GM18511 (cell line): ENCODE measurements at regions not wholly inside any gene's neighbourhood (a gene's known extent, or its start where the extent isn't known, plus 50 kb on each side); places are given as distances from the start of the nearest gene placed in this dataset.

ENCODE experiments used
- ATAC-seq: cut with Tn5 transposase; IDR thresholded peaks from one replicate; pipeline ENCODE4 v1.9.1; 2021; ENCODE audit warnings: mild to moderate bottlenecking, moderate library complexity; ENCODE audit not compliant: unreplicated experiment

- no peak for ATAC-seq
Measured at GRCh38 chr17:52297230-52298010, 138.9 kb upstream of the CA10 start.

GRCh38 chr17:52294301-52294700 lies 135.8 kb upstream of the CA10 start:
- no peak for ATAC-seq

DNA sequence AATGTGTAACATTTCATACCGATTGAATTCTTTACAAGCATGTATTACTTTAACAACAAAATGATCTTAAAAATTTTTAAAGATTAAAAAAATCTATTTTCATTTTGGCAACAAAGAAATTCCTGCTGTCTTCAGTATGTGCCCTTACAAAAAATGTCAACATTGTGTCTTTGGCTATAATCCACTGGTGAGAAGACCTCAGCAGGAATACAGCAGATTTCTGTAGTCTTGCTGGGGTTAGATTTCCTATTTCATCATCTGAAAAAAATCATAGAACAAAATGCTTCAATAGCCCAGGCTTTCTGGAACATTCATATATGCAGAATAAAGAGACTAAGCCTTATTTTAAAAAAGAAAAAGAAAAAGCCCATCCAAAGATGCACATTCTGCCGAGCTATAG lies 129.1 kb upstream of the CA10 start:
- no peak for ATAC-seq

DNA sequence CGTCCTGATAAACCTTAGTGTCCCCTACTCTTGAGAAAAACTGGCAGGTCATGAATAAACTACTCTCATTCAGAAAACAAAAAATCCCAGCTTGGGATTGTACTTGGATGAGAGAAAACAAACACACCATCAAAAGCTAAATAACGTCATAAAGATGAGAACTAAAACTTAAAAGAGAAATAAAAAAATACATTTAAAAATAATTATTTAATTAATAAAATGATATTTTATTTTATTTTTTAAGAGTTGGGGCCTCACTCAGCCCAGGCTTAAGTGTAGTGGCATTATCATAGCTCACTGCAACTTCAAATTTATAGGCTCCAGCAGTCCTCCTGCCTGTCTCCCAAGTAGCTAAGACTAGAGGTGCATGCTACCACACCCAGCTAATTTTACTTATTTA lies 125.4 kb upstream of the CA10 start:
- ATAC-seq = no peak

- no peak for ATAC-seq
Measured at GRCh38 chr17:52276381-52277008, 118.0 kb upstream of the CA10 start.

DNA sequence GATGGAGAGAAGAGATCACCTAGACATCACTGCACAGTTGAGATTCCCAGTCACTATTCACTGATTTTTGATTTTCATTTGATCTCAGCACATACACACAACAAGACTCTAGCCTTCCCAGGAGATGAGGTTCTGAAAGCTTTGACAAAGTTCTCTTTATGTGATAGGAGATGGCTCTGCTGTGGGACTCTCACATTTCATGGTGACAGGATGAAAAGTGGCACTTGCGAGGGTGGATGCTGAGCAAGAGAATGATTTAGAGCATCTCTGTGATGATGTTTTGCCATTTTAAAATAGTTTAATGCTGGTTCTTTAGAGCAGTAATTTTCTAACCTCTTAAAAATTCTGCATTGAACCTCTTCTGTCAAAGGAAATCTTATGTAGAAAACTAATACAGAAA lies 113.3 kb upstream of the CA10 start:
- no peak for ATAC-seq

DNA sequence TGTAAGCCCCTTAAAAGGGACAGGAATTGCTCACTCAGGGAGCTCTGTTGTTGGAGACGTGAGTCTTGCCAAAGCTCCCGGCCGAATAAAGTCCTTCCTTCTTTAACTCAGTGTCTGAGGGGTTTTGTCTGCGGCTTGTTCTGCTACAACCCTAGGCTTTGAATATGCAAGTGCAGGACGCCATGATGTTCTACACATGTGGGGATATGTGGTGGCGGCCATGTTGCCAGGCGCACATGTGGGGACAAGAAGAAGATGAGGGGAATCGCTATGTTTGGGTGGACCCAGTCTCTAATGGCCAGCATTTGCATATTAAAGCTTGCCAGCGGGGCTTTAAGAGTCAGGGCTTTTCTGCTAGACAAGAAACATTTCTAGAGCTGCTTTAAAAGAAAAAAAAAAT lies 96.8 kb upstream of the CA10 start:
- ATAC-seq = no peak

GRCh38 chr17:52244689-52245088 lies 86.2 kb upstream of the CA10 start:
- ATAC-seq = no peak

GRCh38 chr17:52242268-52242667 lies 83.8 kb upstream of the CA10 start:
- ATAC-seq = no peak

DNA sequence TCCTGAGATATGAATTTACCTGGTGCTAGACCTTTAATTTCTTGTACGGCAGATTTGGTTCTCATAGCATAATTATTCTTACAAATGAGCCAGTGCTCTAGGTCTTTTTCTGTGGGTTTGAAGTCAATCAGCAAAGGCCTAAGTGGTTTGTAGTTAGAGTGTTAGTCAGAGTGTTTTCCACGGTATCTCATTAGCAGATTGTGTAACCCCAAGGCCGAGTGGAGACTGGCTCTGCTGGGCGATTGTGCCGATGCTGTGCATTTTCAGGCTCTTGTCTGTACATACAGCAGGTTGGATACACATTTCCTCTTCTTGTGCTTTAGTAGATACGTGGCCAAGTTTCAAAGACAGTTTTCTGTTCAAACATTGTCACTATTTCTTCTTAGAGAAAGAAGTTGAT lies 78.6 kb upstream of the CA10 start:
- ATAC-seq = no peak

GRCh38 chr17:52235516-52235915 lies 77.0 kb upstream of the CA10 start:
- ATAC-seq = no peak

GRCh38 chr17:52233632-52234031 lies 75.1 kb upstream of the CA10 start:
- ATAC-seq = no peak

DNA sequence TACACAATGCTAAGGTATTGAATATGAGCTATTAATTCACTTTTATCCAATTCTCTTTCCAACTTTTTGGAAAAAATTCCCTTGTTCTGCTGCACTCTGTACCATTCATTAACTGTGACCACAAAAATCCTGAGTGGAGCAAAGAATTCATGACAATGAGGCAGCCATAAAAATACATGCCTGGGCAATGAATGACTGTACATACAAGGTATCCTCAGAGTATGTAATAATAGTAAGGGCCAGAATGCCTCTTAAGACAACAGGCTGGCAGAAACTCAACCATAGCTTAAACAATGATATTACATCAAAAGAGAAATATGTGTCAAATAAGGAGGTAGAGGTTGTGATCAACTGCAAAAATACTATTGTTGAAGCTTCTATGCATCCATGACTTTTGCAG lies 74.7 kb upstream of the CA10 start:
- no peak for ATAC-seq

DNA sequence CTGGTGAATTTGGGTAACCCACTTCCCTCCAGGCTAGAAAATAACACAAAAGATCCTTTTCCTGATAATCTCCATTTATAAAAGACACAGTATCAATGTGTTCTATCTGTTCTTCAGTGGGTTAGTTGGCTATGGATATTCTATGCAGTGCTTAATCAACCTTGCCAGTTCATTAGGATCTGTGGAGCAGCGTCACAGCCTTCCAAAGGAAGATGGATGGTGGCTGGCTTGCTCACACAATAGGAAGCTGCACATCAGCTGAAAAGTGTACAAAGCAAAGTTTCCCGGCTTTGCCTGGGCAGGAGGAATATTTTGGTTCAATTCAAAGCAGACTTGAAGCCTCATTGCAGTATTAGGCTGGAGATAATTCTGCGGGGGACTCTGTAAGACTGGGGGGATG lies 70.3 kb upstream of the CA10 start:
- ATAC-seq = no peak

DNA sequence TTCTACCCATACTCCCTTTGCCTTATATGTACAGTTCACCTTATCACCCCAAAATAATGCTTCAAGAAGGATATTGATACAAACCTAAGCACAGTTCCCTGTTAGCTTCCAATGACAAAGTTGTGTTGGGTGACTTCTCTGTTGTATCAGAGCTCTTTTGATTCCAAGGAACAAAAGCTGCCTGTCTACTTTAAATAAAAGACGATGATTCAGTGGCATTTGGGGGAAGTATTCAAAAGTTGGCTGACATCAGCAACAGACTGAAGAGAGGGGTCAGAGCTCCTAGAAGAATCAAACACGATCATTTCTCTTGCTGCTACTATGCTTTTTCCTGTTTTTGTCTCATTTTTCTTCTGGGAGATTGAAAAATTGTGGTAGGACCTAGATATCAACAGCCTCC lies 69.4 kb upstream of the CA10 start:
- ATAC-seq = no peak

DNA sequence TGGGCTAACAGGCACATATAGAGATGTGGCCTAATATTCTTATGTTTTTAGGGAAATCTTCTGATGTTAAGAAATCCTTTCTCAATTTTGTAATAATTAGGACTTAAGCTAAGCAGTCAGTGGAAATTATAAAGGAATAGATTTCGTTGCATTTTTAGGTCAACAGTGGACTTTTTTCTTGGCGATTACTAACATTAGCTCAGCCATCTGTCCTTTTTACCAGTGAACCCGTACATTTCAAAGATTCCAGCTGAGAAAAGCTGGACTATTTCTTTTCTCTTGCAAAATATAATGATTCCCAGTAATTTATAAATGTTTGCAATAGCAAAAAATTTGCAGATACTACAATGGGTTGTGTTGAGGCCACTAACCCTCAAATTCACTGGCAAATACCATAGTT lies 54.9 kb upstream of the CA10 start:
- ATAC-seq = no peak

GRCh38 chr17:52212851-52213250 lies 54.3 kb upstream of the CA10 start:
- no peak for ATAC-seq

DNA sequence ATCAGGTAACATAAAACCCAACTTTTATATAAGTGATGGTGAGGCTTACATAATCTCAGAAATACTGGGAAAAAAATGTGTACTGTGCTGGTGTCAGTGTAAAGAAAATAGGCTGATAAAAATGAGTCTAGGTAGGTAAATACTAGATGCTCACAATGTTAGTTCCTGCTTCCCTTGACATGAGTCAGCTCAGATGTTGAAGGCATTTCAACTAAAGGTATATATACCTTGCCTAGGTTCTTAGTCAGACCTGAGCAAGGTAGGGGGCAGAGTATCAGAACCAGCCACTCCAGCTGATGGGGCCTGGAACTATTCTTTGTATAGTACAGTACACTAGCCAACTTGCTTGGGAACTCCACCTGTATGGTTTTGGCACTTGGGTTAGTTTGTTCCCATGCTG lies 51.0 kb upstream of the CA10 start:
- no peak for ATAC-seq
